ENCODE measurements at regions not wholly inside any gene's neighbourhood (a gene's known extent, or its start where the extent isn't known, plus 50 kb on each side); places are given as distances from the start of the nearest gene placed in this dataset.
A peak's percentile ranks its signal among the peaks of the same experiment; 100 is the strongest.

DNA sequence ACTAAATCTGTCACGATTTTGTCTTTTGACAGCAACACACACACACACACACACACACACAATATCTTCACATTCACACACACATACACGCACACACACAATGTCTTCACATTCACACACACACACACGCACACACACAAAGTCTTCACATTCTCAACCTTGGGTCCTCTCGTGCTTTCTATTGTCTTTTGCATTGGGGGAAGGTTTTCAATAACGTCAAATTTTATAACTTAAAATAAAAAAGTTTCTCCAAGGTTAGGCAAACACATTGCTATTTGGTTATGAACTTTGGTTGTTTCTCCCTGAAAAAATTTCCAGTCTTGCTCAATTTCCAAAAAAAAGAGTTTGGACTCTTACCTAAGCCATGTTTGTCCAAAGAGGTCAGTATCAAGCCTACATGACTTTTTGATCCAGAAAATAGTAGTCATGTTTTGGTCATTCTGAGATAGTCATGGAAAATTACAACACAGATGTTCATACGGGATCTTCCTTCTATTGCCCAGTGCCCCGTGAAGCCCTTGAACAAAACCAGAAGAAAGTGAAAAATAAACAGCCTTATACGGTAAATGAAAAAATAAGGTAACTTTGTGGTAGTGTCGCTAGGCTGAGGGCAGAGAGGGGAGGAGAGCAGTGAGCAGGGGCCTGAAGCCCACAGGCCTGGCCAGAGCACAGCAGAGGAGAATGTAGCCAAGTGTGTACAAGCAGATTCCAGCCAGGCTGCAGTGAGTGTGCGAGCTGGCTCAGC lies 542.8 kb upstream of the ID2 start:
- TF ChIP-seq, protein P1, sequence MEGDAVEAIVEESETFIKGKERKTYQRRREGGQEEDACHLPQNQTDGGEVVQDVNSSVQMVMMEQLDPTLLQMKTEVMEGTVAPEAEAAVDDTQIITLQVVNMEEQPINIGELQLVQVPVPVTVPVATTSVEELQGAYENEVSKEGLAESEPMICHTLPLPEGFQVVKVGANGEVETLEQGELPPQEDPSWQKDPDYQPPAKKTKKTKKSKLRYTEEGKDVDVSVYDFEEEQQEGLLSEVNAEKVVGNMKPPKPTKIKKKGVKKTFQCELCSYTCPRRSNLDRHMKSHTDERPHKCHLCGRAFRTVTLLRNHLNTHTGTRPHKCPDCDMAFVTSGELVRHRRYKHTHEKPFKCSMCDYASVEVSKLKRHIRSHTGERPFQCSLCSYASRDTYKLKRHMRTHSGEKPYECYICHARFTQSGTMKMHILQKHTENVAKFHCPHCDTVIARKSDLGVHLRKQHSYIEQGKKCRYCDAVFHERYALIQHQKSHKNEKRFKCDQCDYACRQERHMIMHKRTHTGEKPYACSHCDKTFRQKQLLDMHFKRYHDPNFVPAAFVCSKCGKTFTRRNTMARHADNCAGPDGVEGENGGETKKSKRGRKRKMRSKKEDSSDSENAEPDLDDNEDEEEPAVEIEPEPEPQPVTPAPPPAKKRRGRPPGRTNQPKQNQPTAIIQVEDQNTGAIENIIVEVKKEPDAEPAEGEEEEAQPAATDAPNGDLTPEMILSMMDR (IDR thresholded peaks at IDR 0.05) = no peak
- no peak for TF ChIP-seq POLR2A (IDR thresholded peaks at IDR 0.05)
- intact Hi-C loops (cut with DNase I) = no loop called here
- Histone ChIP-seq H3K9me3 (no peaks in the 10 kb centered on the region), H3K27ac (peak overlapping the region in 3 of 4 donors; percentile 16 to 82 (median 64)), H3K4me3 (no peak overlapping the region), H3K36me3 (no peaks in the 10 kb centered on the region), H3K27me3 (no peaks in the 10 kb centered on the region), H3K4me1 (peaks cover 0 to 4% (median 0%) of the 10 kb centered on the region in 3 donors)
- DNase-seq = no peak
- WGBS, 2 donors = 78 to 82% methylated on average over 10 of the region's 10 CpGs

DNA sequence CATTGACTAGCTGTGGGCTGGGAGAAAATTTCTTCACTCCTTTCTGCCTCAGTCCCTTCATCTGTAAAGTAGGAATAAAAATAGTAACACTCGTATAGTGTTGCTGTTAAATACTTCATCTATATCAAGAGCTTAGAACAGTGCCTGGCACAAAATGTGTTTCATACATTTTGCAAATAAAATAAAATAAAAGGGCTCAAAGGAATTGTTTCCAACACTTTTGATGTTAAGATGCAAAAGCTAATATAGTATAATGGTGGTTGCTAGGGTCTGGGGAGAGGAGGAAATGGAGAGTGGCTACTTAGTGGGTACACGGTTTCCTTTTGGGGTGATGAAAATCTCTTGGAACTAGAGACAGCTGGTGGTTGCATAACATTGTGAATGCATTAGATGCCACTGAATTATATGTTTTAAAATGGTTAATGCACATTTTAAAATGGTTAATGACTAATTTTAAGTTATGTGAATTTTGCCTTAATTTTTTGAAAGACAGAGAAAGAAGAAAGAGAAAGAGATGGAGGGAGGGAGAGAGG lies 542.1 kb upstream of the ID2 start:
- intact Hi-C loops (cut with DNase I) = no loop called here
- TF ChIP-seq, protein P1 (IDR thresholded peaks at IDR 0.05) = no peak
- TF ChIP-seq POLR2A (IDR thresholded peaks at IDR 0.05) = no peak

GRCh38 chr2:8141079-8141707 lies 540.7 kb upstream of the ID2 start:
- no peak for TF ChIP-seq POLR2A (IDR thresholded peaks at IDR 0.05)
- TF ChIP-seq, protein P1 (IDR thresholded peaks at IDR 0.05) = no peak
- no peak overlapping the region for H3K27ac ChIP-seq
- intact Hi-C loops (cut with DNase I) = no loop called here

More for the DNA sequence above, 542.1 kb upstream of the ID2 start:
- H3K9me3 ChIP-seq = no peaks in the 10 kb centered on the region
- H3K27ac ChIP-seq = peak overlapping the region in 3 of 4 donors; percentile 16 to 82 (median 64)
- H3K4me1 ChIP-seq = peaks cover 0 to 4% (median 0%) of the 10 kb centered on the region in 3 donors
- H3K4me3 ChIP-seq = no peak overlapping the region
- H3K27me3 ChIP-seq = no peaks in the 10 kb centered on the region
- no peaks in the 10 kb centered on the region for H3K36me3 ChIP-seq
- 71 to 75% methylated on average over 2 of the region's 2 CpGs for WGBS, 2 donors
- DNase-seq = no peak

DNA sequence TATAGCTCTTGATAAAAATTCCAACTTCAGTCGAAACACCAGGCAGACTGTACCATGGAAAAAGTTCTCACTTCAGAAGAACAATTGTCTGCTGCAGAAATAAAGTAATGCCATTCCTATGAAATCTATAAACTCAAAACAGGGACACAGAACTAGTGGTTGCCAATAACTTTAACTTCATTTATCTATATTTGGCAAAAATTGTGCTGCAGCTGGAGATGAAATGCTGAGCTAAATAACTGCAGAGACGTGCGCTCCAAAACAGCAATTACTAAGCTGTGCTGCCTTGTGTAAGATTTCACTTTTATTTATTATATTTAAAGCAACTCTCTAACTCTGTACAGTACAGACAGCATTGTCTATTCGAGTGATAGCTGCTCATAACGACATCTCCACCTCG lies 540.1 kb upstream of the ID2 start:
- TF ChIP-seq POLR2A (IDR thresholded peaks at IDR 0.05) = no peak
- TF ChIP-seq, protein P1 (IDR thresholded peaks at IDR 0.05) = no peak
- WGBS, 2 donors = 68 to 83% methylated on average over 6 of the region's 6 CpGs
- DNase-seq = no peak

More at GRCh38 chr2:8141079-8141707, 540.7 kb upstream of the ID2 start:
- H3K27me3 ChIP-seq = no peaks in the 10 kb centered on the region
- no peak for DNase-seq
- H3K9me3 ChIP-seq = no peaks in the 10 kb centered on the region
- no peaks in the 10 kb centered on the region for H3K36me3 ChIP-seq
- WGBS, 2 donors = 90% methylated on average over 5 of the region's 5 CpGs
- H3K4me1 ChIP-seq = peaks cover 0 to 4% (median 0%) of the 10 kb centered on the region in 3 donors
- H3K4me3 ChIP-seq = no peak overlapping the region

GRCh38 chr2:8142461-8142860 lies 539.4 kb upstream of the ID2 start:
- Histone ChIP-seq H3K36me3 (no peaks in the 10 kb centered on the region), H3K4me3 (no peak overlapping the region), H3K4me1 (peaks cover 0 to 4% (median 0%) of the 10 kb centered on the region in 3 donors), H3K27me3 (no peaks in the 10 kb centered on the region), H3K27ac (no peak overlapping the region), H3K9me3 (no peaks in the 10 kb centered on the region)
- intact Hi-C loops (cut with DNase I) = no loop called here
- no peak for DNase-seq
- no peak for TF ChIP-seq POLR2A (IDR thresholded peaks at IDR 0.05)
- TF ChIP-seq, protein P1 (IDR thresholded peaks at IDR 0.05) = no peak
- 38 to 47% methylated on average over 1 of the region's 1 CpG for WGBS, 2 donors

More for the DNA sequence above, 540.1 kb upstream of the ID2 start:
- no peak overlapping the region for H3K27ac ChIP-seq
- intact Hi-C loops (cut with DNase I) = no loop called here
- H3K4me3 ChIP-seq = no peak overlapping the region
- no peaks in the 10 kb centered on the region for H3K27me3 ChIP-seq
- no peaks in the 10 kb centered on the region for H3K9me3 ChIP-seq
- H3K36me3 ChIP-seq = no peaks in the 10 kb centered on the region
- peaks cover 0 to 4% (median 0%) of the 10 kb centered on the region in 3 donors for H3K4me1 ChIP-seq
